DOHH2 (cell line): ENCODE measurements at regions not wholly inside any gene's neighbourhood (a gene's known extent, or its start where the extent isn't known, plus 50 kb on each side); places are given as distances from the start of the nearest gene placed in this dataset.

Experiments used
- H3F3A ChIP-seq: fragments of 200-600 bp; sonication (generic), shearing (Covaris generic); 2 replicates; pipeline ENCODE4 v1.6.0; 2016; ENCODE audit warnings: antibody characterized with exemption, mild to moderate bottlenecking; ENCODE audit not compliant: control insufficient read depth, insufficient read depth
- H3K27ac ChIP-seq: fragments of 200-600 bp; sonication (generic); 2 replicates; pipeline ENCODE4 v1.5.1; 2014; ENCODE audit warnings: low read depth, mild to moderate bottlenecking, low read length, moderate library complexity
- H3K27me3 ChIP-seq: fragments of 200-600 bp; sonication (generic); 2 replicates; pipeline ENCODE4 v1.6.1; 2014; ENCODE audit warnings: mild to moderate bottlenecking, low read length, mixed read lengths; ENCODE audit not compliant: control insufficient read depth
- H3K36me3 ChIP-seq: fragments of 200-600 bp; sonication (generic); 2 replicates; pipeline ENCODE4 v1.6.1; 2014; ENCODE audit warnings: mild to moderate bottlenecking, low read length, moderate library complexity, mixed read lengths; ENCODE audit not compliant: control insufficient read depth
- H3K4me1 ChIP-seq: fragments of 200-600 bp; sonication (generic); 2 replicates; pipeline ENCODE4 v1.6.1; 2014; ENCODE audit warnings: mild to moderate bottlenecking, low read length, mixed read lengths; ENCODE audit not compliant: control insufficient read depth
- H3K4me2 ChIP-seq: fragments of 200-600 bp; sonication (generic); 2 replicates; pipeline ENCODE4 v1.6.0; 2014; ENCODE audit warnings: mild to moderate bottlenecking, low read length, moderate library complexity
- H3K4me3 ChIP-seq: fragments of 200-600 bp; sonication (generic); 2 replicates; pipeline ENCODE4 v1.5.1; 2014; ENCODE audit warnings: mild to moderate bottlenecking, low read length, mixed read lengths
- H3K79me2 ChIP-seq: fragments of 200-600 bp; sonication (generic); 2 replicates; pipeline ENCODE4 v1.6.1; 2014; ENCODE audit warnings: mild to moderate bottlenecking, low read length, mixed read lengths; ENCODE audit not compliant: control insufficient read depth
- H3K9me2 ChIP-seq: fragments of 200-600 bp; sonication (generic); replicated peaks from 2 replicates; pipeline ENCODE4 v1.6.1; 2014; ENCODE audit warnings: mild to moderate bottlenecking, low read length, mixed read lengths; ENCODE audit not compliant: control insufficient read depth
- H3K9me3 ChIP-seq: fragments of 200-600 bp; sonication (generic); 2 replicates; pipeline ENCODE4 v1.6.1; 2014; ENCODE audit warnings: antibody characterized with exemption, low read length, mixed read lengths; ENCODE audit not compliant: control insufficient read depth, insufficient read depth
- H4K20me1 ChIP-seq: fragments of 200-600 bp; sonication (generic); 2 replicates; pipeline ENCODE4 v1.6.0; 2014; ENCODE audit warnings: low read depth, mild to moderate bottlenecking, antibody characterized with exemption, low read length, moderate library complexity; ENCODE audit not compliant: control insufficient read depth, insufficient read depth
- CTCF ChIP-seq: fragments of 200-600 bp; sonication (generic); IDR thresholded peaks from one replicate; pipeline ENCODE4 v1.5.1; 2014; ENCODE audit warnings: antibody characterized with exemption, mild to moderate bottlenecking, low read depth, low read length; ENCODE audit not compliant: poor library complexity, severe bottlenecking
- EZH2phosphoT487 ChIP-seq: fragments of 200-600 bp; sonication (generic); IDR thresholded peaks from 2 replicates; pipeline ENCODE4 v1.6.1; 2017; ENCODE audit warnings: borderline replicate concordance, mild to moderate bottlenecking, antibody characterized with exemption, low read length, moderate library complexity, mixed read lengths

- no peaks in the 10 kb centered on the region for H3K4me1 ChIP-seq
- no peaks in the 10 kb centered on the region for H3K36me3 ChIP-seq
- no peak overlapping the region for H3K4me3 ChIP-seq
- no peaks in the 10 kb centered on the region for H3K79me2 ChIP-seq
- no peak overlapping the region for H3K4me2 ChIP-seq
- no peaks in the 10 kb centered on the region for H3F3A ChIP-seq
- TF ChIP-seq EZH2phosphoT487: no peak
- no peak for TF ChIP-seq CTCF
- no peaks in the 10 kb centered on the region for H4K20me1 ChIP-seq
- H3K27ac ChIP-seq: no peak overlapping the region
- H3K9me2 ChIP-seq: no peaks in the 10 kb centered on the region
- H3K9me3 ChIP-seq: no peaks in the 10 kb centered on the region
- no peaks in the 10 kb centered on the region for H3K27me3 ChIP-seq
These were observed 100.7 kb downstream of the NUP35 start for GRCh38 chr2:183224948-183225347.

GRCh38 chr2:183227176-183227575, 102.9 kb downstream of the NUP35 start:
- Histone ChIP-seq H3K27ac (no peak overlapping the region), H3K4me1 (no peaks in the 10 kb centered on the region), H4K20me1 (no peaks in the 10 kb centered on the region), H3K27me3 (no peaks in the 10 kb centered on the region), H3K9me2 (no peaks in the 10 kb centered on the region), H3K9me3 (no peaks in the 10 kb centered on the region), H3F3A (no peaks in the 10 kb centered on the region), H3K36me3 (no peaks in the 10 kb centered on the region), H3K4me2 (no peak overlapping the region), H3K79me2 (no peaks in the 10 kb centered on the region), H3K4me3 (no peak overlapping the region)
- no peak for TF ChIP-seq EZH2phosphoT487
- TF ChIP-seq CTCF: no peak

GRCh38 chr2:183229386-183229785, 105.1 kb downstream of the NUP35 start:
- Histone ChIP-seq H4K20me1 (no peaks in the 10 kb centered on the region), H3K4me2 (no peak overlapping the region), H3K27ac (no peak overlapping the region), H3K79me2 (no peaks in the 10 kb centered on the region), H3F3A (no peaks in the 10 kb centered on the region), H3K4me3 (no peak overlapping the region), H3K9me3 (no peaks in the 10 kb centered on the region), H3K36me3 (no peaks in the 10 kb centered on the region), H3K27me3 (no peaks in the 10 kb centered on the region), H3K9me2 (no peaks in the 10 kb centered on the region), H3K4me1 (no peaks in the 10 kb centered on the region)
- TF ChIP-seq CTCF: no peak
- TF ChIP-seq EZH2phosphoT487: no peak
